ENCODE measurements at regions not wholly inside any gene's neighbourhood (a gene's known extent, or its start where the extent isn't known, plus 50 kb on each side); places are given as distances from the start of the nearest gene placed in this dataset.

DNA sequence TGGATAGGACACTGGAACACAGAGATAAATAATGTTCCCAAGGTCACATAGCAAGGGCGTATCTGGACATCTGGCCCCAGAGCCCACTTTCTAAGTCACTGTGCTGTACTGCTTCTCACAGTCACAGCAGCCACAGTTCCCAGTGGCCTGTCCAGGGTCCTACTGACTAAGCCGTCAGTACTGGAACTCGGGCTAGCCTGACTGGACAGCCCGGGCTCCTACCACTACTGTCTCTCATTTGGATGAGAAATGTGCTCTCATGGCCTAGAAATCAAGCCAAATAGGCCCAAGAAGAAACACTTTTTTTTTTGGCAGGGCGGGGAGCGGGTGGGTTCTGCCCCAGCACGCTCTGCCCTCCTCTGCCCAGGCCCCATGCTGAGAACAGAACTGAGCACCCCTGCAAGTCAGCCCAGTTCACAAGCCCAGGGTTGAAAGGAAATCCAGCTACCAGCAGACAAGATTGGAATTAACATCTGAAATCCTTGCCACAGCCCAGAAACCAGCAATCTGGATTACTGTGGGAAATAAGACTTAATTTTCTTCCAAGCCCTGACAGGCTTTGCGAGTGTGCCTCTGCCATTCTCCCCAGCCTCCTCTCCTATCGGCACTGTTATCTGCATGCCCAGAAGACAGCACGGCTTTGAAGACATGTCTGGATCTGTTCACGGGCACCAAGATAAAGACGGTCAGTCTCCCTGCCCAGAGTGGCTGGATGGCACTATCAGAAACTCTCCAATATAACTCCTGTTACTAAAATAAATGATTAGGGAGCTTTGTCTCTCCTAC lies 182.9 kb upstream of the NCAM1 start:
- TF ChIP-seq, protein P1, sequence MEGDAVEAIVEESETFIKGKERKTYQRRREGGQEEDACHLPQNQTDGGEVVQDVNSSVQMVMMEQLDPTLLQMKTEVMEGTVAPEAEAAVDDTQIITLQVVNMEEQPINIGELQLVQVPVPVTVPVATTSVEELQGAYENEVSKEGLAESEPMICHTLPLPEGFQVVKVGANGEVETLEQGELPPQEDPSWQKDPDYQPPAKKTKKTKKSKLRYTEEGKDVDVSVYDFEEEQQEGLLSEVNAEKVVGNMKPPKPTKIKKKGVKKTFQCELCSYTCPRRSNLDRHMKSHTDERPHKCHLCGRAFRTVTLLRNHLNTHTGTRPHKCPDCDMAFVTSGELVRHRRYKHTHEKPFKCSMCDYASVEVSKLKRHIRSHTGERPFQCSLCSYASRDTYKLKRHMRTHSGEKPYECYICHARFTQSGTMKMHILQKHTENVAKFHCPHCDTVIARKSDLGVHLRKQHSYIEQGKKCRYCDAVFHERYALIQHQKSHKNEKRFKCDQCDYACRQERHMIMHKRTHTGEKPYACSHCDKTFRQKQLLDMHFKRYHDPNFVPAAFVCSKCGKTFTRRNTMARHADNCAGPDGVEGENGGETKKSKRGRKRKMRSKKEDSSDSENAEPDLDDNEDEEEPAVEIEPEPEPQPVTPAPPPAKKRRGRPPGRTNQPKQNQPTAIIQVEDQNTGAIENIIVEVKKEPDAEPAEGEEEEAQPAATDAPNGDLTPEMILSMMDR (IDR thresholded peaks at IDR 0.05) = no peak
- TF ChIP-seq POLR2A (IDR thresholded peaks at IDR 0.05) = no peak
